DND-41 (cell line): ENCODE measurements at regions not wholly inside any gene's neighbourhood (a gene's known extent, or its start where the extent isn't known, plus 50 kb on each side); places are given as distances from the start of the nearest gene placed in this dataset.
A peak's percentile ranks its signal among the peaks of the same experiment; 100 is the strongest.

Experiments
- ATAC-seq: fragments of 200-7000 bp; cut with Tn5 transposase; 3 replicates; pipeline ENCODE4 v1.9.1; 2021; ENCODE audit warnings: low read depth; ENCODE audit not compliant: insufficient read depth
- DNase-seq: peaks from one replicate; pipeline ENCODE4 v3.0.0-alpha.2; 2020
- H2AFZ ChIP-seq: 2 replicates; pipeline ENCODE4 v1.6.0; 2012; ENCODE audit warnings: low read depth, low read length
- H3K27ac ChIP-seq: 2 replicates; pipeline ENCODE4 v1.5.1; 2012; ENCODE audit warnings: low read length, inconsistent platforms
- H3K27me3 ChIP-seq: fragments of 200-600 bp; sonication (generic); 2 replicates; pipeline ENCODE4 v1.6.0; 2012; ENCODE audit warnings: low read length, mild to moderate bottlenecking, inconsistent platforms; ENCODE audit not compliant: insufficient read depth, poor library complexity
- H3K36me3 ChIP-seq: 2 replicates; pipeline ENCODE4 v1.5.1; 2012; ENCODE audit warnings: low read length, inconsistent platforms; ENCODE audit not compliant: insufficient read depth
- H3K4me1 ChIP-seq: 2 replicates; pipeline ENCODE4 v1.5.1; 2012; ENCODE audit warnings: mild to moderate bottlenecking, low read length; ENCODE audit not compliant: insufficient read depth
- H3K4me2 ChIP-seq: 2 replicates; pipeline ENCODE4 v1.6.0; 2012; ENCODE audit warnings: mild to moderate bottlenecking, moderate library complexity, low read length, inconsistent platforms; ENCODE audit not compliant: insufficient read depth
- H3K4me3 ChIP-seq, 2 experiments: fragments of 200-600 bp in 1 of 2; shearing (Covaris generic) in 1 of 2; 2 replicates each; pipeline ENCODE4 v1.5.1; 2012 to 2016; ENCODE audit warnings: inconsistent platforms in 2 of 2, low read length in 2 of 2, mild to moderate bottlenecking in 2 of 2, low read depth in 1 of 2, moderate library complexity in 1 of 2
- H3K79me2 ChIP-seq: 2 replicates; pipeline ENCODE4 v1.6.0; 2012; ENCODE audit warnings: low read length, inconsistent platforms; ENCODE audit not compliant: insufficient read depth
- H3K9ac ChIP-seq: 2 replicates; pipeline ENCODE4 v1.6.0; 2012; ENCODE audit warnings: low read depth, mild to moderate bottlenecking, inconsistent platforms, low read length, moderate library complexity
- H3K9me3 ChIP-seq: 2 replicates; pipeline ENCODE4 v1.5.1; 2012; ENCODE audit warnings: low read length, moderate library complexity, mild to moderate bottlenecking, inconsistent platforms; ENCODE audit not compliant: insufficient read depth, severe bottlenecking
- H4K20me1 ChIP-seq: 2 replicates; pipeline ENCODE4 v1.6.0; 2012; ENCODE audit warnings: low read length; ENCODE audit not compliant: insufficient read depth
- CTCF ChIP-seq: IDR thresholded peaks from 2 replicates; pipeline ENCODE4 v1.5.1; 2012; ENCODE audit warnings: borderline replicate concordance, low read length, moderate library complexity, mild to moderate bottlenecking; ENCODE audit not compliant: poor library complexity, severe bottlenecking; ENCODE audit errors: extremely low read depth
- EZH2 ChIP-seq: IDR thresholded peaks from 3 replicates; pipeline ENCODE4 v1.6.1; 2012; ENCODE audit warnings: borderline replicate concordance, low read depth, mild to moderate bottlenecking, moderate library complexity, low read length, inconsistent platforms; ENCODE audit not compliant: severe bottlenecking

GRCh38 chr11:128047026-128047425 lies 540.3 kb downstream of the ETS1 start:
- no peak for TF ChIP-seq CTCF
- TF ChIP-seq EZH2: no peak
- Histone ChIP-seq H3K4me1 (peaks cover 47% of the 10 kb centered on the region), H3K79me2 (no peaks in the 10 kb centered on the region), H3K27ac (no peak overlapping the region), H3K4me2 (no peak overlapping the region), H3K9ac (no peak overlapping the region), H3K27me3 (no peaks in the 10 kb centered on the region), H3K36me3 (no peaks in the 10 kb centered on the region), H3K4me3 (no peak overlapping the region), H3K9me3 (no peaks in the 10 kb centered on the region), H4K20me1 (no peaks in the 10 kb centered on the region), H2AFZ (no peak overlapping the region)
- no peak for ATAC-seq
- DNase-seq: no peak

GRCh38 chr11:128046213-128046612 lies 541.1 kb downstream of the ETS1 start:
- ATAC-seq (no peak), DNase-seq (no peak)
- TF ChIP-seq CTCF (no peak), EZH2 (no peak)
- H3K36me3 ChIP-seq: no peaks in the 10 kb centered on the region
- no peak overlapping the region for H3K27ac ChIP-seq
- H3K9me3 ChIP-seq: no peaks in the 10 kb centered on the region
- H3K4me3 ChIP-seq: no peak overlapping the region
- peaks cover 47% of the 10 kb centered on the region for H3K4me1 ChIP-seq
- H2AFZ ChIP-seq: no peak overlapping the region
- H3K9ac ChIP-seq: no peak overlapping the region
- no peaks in the 10 kb centered on the region for H3K27me3 ChIP-seq
- H3K4me2 ChIP-seq: no peak overlapping the region
- no peaks in the 10 kb centered on the region for H4K20me1 ChIP-seq
- no peaks in the 10 kb centered on the region for H3K79me2 ChIP-seq

- H3K27me3 ChIP-seq: no peaks in the 10 kb centered on the region
- no peak for TF ChIP-seq EZH2
- TF ChIP-seq CTCF: no peak
- H3K9ac ChIP-seq: no peak overlapping the region
- no peak for ATAC-seq
- no peaks in the 10 kb centered on the region for H3K9me3 ChIP-seq
- H4K20me1 ChIP-seq: no peaks in the 10 kb centered on the region
- H2AFZ ChIP-seq: no peak overlapping the region
- H3K4me3 ChIP-seq: no peak overlapping the region
- DNase-seq: no peak
- no peak overlapping the region for H3K4me2 ChIP-seq
- no peaks in the 10 kb centered on the region for H3K36me3 ChIP-seq
- no peaks in the 10 kb centered on the region for H3K79me2 ChIP-seq
- H3K4me1 ChIP-seq: peaks cover 47% of the 10 kb centered on the region
- H3K27ac ChIP-seq: no peak overlapping the region
Measured at GRCh38 chr11:128045094-128045725, 542.1 kb downstream of the ETS1 start.

GRCh38 chr11:128042290-128042751 lies 545.0 kb downstream of the ETS1 start:
- H2AFZ ChIP-seq: no peak overlapping the region
- no peak overlapping the region for H3K4me3 ChIP-seq
- 0 out of 2 replicates have a peak overlapping the region, but pooled peaks have one; percentile 4 for H3K4me2 ChIP-seq
- no peaks in the 10 kb centered on the region for H3K79me2 ChIP-seq
- H3K27me3 ChIP-seq: no peaks in the 10 kb centered on the region
- no peaks in the 10 kb centered on the region for H3K9me3 ChIP-seq
- ATAC-seq: no peak
- peaks cover 62% of the 10 kb centered on the region for H3K4me1 ChIP-seq
- no peaks in the 10 kb centered on the region for H4K20me1 ChIP-seq
- no peaks in the 10 kb centered on the region for H3K36me3 ChIP-seq
- H3K9ac ChIP-seq: no peak overlapping the region
- no peak for TF ChIP-seq EZH2
- no peak for TF ChIP-seq CTCF
- H3K27ac ChIP-seq: peak overlapping the region; percentile 71
- DNase-seq: no peak
